KMS-11 (cell line): ENCODE measurements at regions not wholly inside any gene's neighbourhood (a gene's known extent, or its start where the extent isn't known, plus 50 kb on each side); places are given as distances from the start of the nearest gene placed in this dataset.

ENCODE experiments used
- H2AFZ ChIP-seq: fragments of 200-600 bp; sonication (generic); 2 replicates; pipeline ENCODE4 v1.6.1; 2016; ENCODE audit warnings: antibody characterized with exemption, mixed run types, low read depth
- H3K27ac ChIP-seq: fragments of 200-600 bp; sonication (generic); 2 replicates; pipeline ENCODE4 v1.6.1; 2016; ENCODE audit warnings: mild to moderate bottlenecking, mixed run types
- H3K27me3 ChIP-seq: fragments of 200-600 bp; sonication (generic); 2 replicates; pipeline ENCODE4 v1.6.1; 2017; ENCODE audit warnings: mild to moderate bottlenecking, low read depth, mixed run types, moderate library complexity; ENCODE audit not compliant: insufficient read depth
- H3K36me3 ChIP-seq: fragments of 200-600 bp; sonication (generic); 2 replicates; pipeline ENCODE4 v1.6.1; 2017; ENCODE audit warnings: mild to moderate bottlenecking, mixed run types; ENCODE audit not compliant: insufficient read depth
- H3K4me1 ChIP-seq: fragments of 200-600 bp; sonication (generic); 2 replicates; pipeline ENCODE4 v1.6.1; 2016; ENCODE audit warnings: mild to moderate bottlenecking, low read depth, mixed run types; ENCODE audit not compliant: poor library complexity, severe bottlenecking
- H3K4me2 ChIP-seq: fragments of 200-600 bp; sonication (generic); 2 replicates; pipeline ENCODE4 v1.7.0; 2016; ENCODE audit warnings: mild to moderate bottlenecking, mixed run types
- H3K4me3 ChIP-seq: fragments of 200-600 bp; sonication (generic); IDR thresholded peaks from 2 replicates; pipeline ENCODE4 v1.6.1; 2017; ENCODE audit warnings: low read depth, low read length, mixed read lengths; ENCODE audit not compliant: insufficient read depth
- H3K79me2 ChIP-seq: fragments of 200-600 bp; sonication (generic); 2 replicates; pipeline ENCODE4 v1.6.1; 2016; ENCODE audit warnings: low read depth, mixed run types; ENCODE audit not compliant: insufficient read depth
- H3K9ac ChIP-seq: fragments of 200-600 bp; sonication (generic); 2 replicates; pipeline ENCODE4 v1.6.1; 2016; ENCODE audit warnings: mild to moderate bottlenecking, mixed run types
- H4K20me1 ChIP-seq: fragments of 200-600 bp; sonication (generic); 2 replicates; pipeline ENCODE4 v1.6.1; 2016; ENCODE audit warnings: mild to moderate bottlenecking, mixed run types; ENCODE audit not compliant: insufficient read depth
- TF ChIP-seq, protein P1 (sequence below): fragments of 200-600 bp; sonication (generic); conservative IDR thresholded peaks from 2 replicates; pipeline ENCODE4 v1.6.1; 2017; ENCODE audit warnings: low read depth, mild to moderate bottlenecking, antibody characterized with exemption, low read length, moderate library complexity, mixed read lengths

DNA sequence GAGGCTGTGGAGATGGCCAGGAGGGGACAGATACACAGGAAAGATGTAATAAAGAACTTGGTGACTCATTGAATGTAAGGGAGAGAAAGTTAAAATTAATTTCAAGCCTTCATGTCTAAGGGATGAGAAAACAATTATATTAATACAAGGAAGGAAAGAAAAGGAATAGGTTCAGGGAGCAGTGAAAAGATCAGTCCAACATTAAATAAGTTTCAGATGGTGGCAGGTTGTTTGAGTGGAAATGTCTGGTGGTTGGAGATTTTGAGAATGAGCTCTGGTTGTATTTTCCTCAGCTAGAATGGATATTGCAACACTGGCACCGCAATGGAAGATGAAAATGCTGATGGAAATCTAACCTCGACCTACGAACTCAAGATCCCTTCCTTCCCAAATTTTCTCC lies 304.3 kb downstream of the COL12A1 start:
- H3K79me2 ChIP-seq = no peaks in the 10 kb centered on the region
- H4K20me1 ChIP-seq = no peaks in the 10 kb centered on the region
- TF ChIP-seq, protein P1, sequence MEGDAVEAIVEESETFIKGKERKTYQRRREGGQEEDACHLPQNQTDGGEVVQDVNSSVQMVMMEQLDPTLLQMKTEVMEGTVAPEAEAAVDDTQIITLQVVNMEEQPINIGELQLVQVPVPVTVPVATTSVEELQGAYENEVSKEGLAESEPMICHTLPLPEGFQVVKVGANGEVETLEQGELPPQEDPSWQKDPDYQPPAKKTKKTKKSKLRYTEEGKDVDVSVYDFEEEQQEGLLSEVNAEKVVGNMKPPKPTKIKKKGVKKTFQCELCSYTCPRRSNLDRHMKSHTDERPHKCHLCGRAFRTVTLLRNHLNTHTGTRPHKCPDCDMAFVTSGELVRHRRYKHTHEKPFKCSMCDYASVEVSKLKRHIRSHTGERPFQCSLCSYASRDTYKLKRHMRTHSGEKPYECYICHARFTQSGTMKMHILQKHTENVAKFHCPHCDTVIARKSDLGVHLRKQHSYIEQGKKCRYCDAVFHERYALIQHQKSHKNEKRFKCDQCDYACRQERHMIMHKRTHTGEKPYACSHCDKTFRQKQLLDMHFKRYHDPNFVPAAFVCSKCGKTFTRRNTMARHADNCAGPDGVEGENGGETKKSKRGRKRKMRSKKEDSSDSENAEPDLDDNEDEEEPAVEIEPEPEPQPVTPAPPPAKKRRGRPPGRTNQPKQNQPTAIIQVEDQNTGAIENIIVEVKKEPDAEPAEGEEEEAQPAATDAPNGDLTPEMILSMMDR = no peak
- H3K4me1 ChIP-seq = peaks cover 8% of the 10 kb centered on the region
- H3K9ac ChIP-seq = no peak overlapping the region
- H3K36me3 ChIP-seq = no peaks in the 10 kb centered on the region
- no peak overlapping the region for H3K4me2 ChIP-seq
- no peak overlapping the region for H2AFZ ChIP-seq
- H3K27ac ChIP-seq = no peak overlapping the region
- no peaks in the 10 kb centered on the region for H3K27me3 ChIP-seq
- no peak overlapping the region for H3K4me3 ChIP-seq

DNA sequence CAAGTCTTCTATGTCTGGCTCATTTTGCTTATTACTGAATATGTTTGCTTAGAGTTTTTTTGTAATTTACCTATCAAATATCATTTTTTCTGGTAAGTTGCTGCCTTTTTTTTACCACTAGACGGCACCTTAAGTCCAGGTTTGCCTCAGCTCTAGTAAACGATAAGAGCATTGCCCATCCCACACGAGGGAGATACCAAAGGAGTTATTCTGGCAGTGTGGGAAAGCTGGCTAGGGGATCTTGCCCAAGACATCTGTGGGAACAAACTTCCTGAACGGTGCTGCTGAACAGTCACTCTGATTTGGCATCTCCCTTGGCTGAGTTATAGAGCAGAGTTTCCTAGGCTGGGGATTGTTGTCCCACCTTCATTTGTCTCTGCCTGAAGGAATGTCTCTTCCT lies 306.4 kb downstream of the COL12A1 start:
- no peak overlapping the region for H3K4me2 ChIP-seq
- H3K4me3 ChIP-seq = no peak overlapping the region
- no peak overlapping the region for H3K9ac ChIP-seq
- H2AFZ ChIP-seq = no peak overlapping the region
- H3K79me2 ChIP-seq = no peaks in the 10 kb centered on the region
- H3K4me1 ChIP-seq = peaks cover 14% of the 10 kb centered on the region
- H4K20me1 ChIP-seq = no peaks in the 10 kb centered on the region
- H3K27me3 ChIP-seq = no peaks in the 10 kb centered on the region
- no peaks in the 10 kb centered on the region for H3K36me3 ChIP-seq
- TF ChIP-seq, protein P1 = no peak
- H3K27ac ChIP-seq = no peak overlapping the region

DNA sequence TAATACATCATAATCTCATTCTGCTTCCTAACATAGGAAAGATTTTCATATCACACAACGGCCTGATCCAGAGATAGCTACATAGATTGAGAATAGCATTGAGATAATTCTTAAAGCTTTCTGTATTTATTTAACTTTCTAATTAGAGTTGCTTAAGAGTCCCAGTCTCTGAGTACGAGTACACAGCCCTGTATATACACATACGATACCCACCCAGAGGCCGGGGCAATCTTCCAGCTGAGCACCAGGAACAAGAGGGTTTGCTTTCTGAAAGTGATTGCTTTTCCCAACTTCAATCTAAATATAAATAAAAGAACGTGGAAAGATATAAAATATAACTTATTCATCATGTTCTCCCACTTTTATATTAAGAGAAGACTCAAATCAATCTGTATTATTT lies 313.8 kb downstream of the COL12A1 start:
- H3K36me3 ChIP-seq = no peaks in the 10 kb centered on the region
- H3K4me3 ChIP-seq = no peak overlapping the region
- TF ChIP-seq, protein P1 = no peak
- H3K4me1 ChIP-seq = peaks cover 13% of the 10 kb centered on the region
- no peaks in the 10 kb centered on the region for H3K79me2 ChIP-seq
- no peaks in the 10 kb centered on the region for H3K27me3 ChIP-seq
- no peak overlapping the region for H2AFZ ChIP-seq
- H3K4me2 ChIP-seq = no peak overlapping the region
- H3K27ac ChIP-seq = no peak overlapping the region
- H4K20me1 ChIP-seq = no peaks in the 10 kb centered on the region
- no peak overlapping the region for H3K9ac ChIP-seq

DNA sequence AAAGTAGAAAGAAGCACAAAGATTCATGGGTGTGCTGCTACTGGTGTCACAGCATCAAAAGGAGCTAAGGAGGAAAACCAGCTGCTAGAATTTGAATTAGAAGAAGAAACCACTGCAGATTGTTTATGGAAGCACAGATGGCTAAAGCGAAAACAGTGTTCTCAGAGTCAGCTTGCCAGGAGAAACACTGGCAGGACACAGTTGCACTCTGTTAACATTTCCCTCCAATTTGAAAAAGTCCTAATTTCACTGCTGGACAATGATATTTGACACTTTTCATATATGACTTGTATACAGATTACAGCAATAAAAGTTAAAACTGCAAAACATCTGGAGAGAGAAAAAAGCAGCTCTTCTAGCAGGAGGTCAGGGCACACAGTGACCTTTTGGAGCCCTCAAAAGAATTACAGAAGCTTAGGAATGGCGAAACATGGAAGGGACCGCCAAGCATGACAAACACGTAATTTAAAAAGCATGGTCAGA lies 314.5 kb downstream of the COL12A1 start:
- Histone ChIP-seq H3K36me3 (no peaks in the 10 kb centered on the region), H3K4me1 (peaks cover 13% of the 10 kb centered on the region), H4K20me1 (no peaks in the 10 kb centered on the region), H3K4me2 (no peak overlapping the region), H3K9ac (no peak overlapping the region), H3K4me3 (no peak overlapping the region), H2AFZ (no peak overlapping the region), H3K79me2 (no peaks in the 10 kb centered on the region), H3K27ac (no peak overlapping the region), H3K27me3 (no peaks in the 10 kb centered on the region)
- TF ChIP-seq, protein P1 = no peak
